EH (cell line): ENCODE measurements at regions not wholly inside any gene's neighbourhood (a gene's known extent, or its start where the extent isn't known, plus 50 kb on each side); places are given as distances from the start of the nearest gene placed in this dataset.

Experiments
- DNase-seq: peaks from one replicate; pipeline ENCODE4 v3.0.0-alpha.2; 2015; ENCODE audit warnings: low read depth

DNA sequence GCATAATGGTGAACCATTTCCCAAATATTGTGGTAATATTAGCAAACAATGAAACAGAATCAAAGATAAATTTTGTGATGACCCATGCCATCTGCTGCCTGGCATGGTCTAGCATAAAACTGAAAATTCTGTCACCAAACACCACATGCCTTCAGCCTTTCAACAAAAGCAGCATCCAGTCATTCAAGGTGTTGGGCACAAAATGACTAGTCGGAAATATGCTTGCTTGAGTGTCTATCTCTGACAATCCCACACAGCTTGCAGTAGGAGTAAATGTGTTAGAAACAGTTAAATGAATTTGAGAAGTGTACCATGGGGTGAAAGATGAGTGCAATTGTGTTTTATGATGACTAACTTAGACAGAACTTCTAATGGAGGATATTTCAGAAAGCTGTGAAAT lies 61.7 kb upstream of the CDIN1 start:
- DNase-seq, result no peak

- DNase-seq, result no peak
These were observed 60.4 kb upstream of the CDIN1 start for GRCh38 chr15:36519067-36519466.

GRCh38 chr15:36525430-36525829 lies 54.0 kb upstream of the CDIN1 start:
- DNase-seq, result no peak

- no peak for DNase-seq
These were observed 51.9 kb upstream of the CDIN1 start for GRCh38 chr15:36527235-36528162.

- DNase-seq, result peak; percentile 55
These were observed 50.0 kb upstream of the CDIN1 start for GRCh38 chr15:36529296-36530011.
